BE2C (cell line): ENCODE measurements at regions not wholly inside any gene's neighbourhood (a gene's known extent, or its start where the extent isn't known, plus 50 kb on each side); places are given as distances from the start of the nearest gene placed in this dataset.

Experiments
- DNase-seq: peaks from one replicate; pipeline ENCODE4 v3.0.0-alpha.2; 2020
- H3K27me3 ChIP-seq: fragments of 250-450 bp; sonication (Bioruptor Pico); 2 replicates; pipeline ENCODE4 v1.5.1; 2020; ENCODE audit warnings: mild to moderate bottlenecking
- H3K36me3 ChIP-seq: fragments of 250-450 bp; sonication (Bioruptor Pico); 2 replicates; pipeline ENCODE4 v1.5.1; 2020; ENCODE audit warnings: mild to moderate bottlenecking
- H3K4me1 ChIP-seq: fragments of 250-450 bp; sonication (Bioruptor Pico); 2 replicates; pipeline ENCODE4 v1.5.1; 2020
- H3K4me3 ChIP-seq: 2 replicates; pipeline ENCODE4 v1.5.1; 2011; ENCODE audit warnings: low read depth, low read length
- H3K9me3 ChIP-seq: fragments of 250-450 bp; sonication (Bioruptor Pico); 2 replicates; pipeline ENCODE4 v1.5.1; 2020
- CTCF ChIP-seq: IDR thresholded peaks from 2 replicates; pipeline ENCODE4 v1.5.1; 2012; ENCODE audit warnings: mild to moderate bottlenecking, low read depth, low read length

- Histone ChIP-seq H3K4me3 (no peak overlapping the region), H3K36me3 (no peaks in the 10 kb centered on the region), H3K27me3 (no peaks in the 10 kb centered on the region), H3K4me1 (no peaks in the 10 kb centered on the region; the same call in 1 of the 2 replicates), H3K9me3 (no peaks in the 10 kb centered on the region)
- TF ChIP-seq CTCF = no peak
- no peak for DNase-seq
Observed at GRCh38 chr2:175373729-175374128, 192.2 kb upstream of the ATP5MC3 start.

- TF ChIP-seq CTCF = no peak
Observed at GRCh38 chr2:175372704-175373701, 191.5 kb upstream of the ATP5MC3 start.

GRCh38 chr2:175371378-175371777, 189.9 kb upstream of the ATP5MC3 start:
- Histone ChIP-seq H3K9me3 (no peaks in the 10 kb centered on the region), H3K27me3 (no peaks in the 10 kb centered on the region), H3K4me1 (no peaks in the 10 kb centered on the region; the same call in 1 of the 2 replicates), H3K36me3 (no peaks in the 10 kb centered on the region), H3K4me3 (no peak overlapping the region)
- TF ChIP-seq CTCF = no peak
- no peak for DNase-seq

More at GRCh38 chr2:175372704-175373701, 191.5 kb upstream of the ATP5MC3 start:
- Histone ChIP-seq H3K4me3 (no peak overlapping the region), H3K36me3 (no peaks in the 10 kb centered on the region), H3K4me1 (no peaks in the 10 kb centered on the region; the same call in 1 of the 2 replicates), H3K27me3 (no peaks in the 10 kb centered on the region), H3K9me3 (no peaks in the 10 kb centered on the region)
- DNase-seq = no peak

- no peaks in the 10 kb centered on the region; the same call in 1 of the 2 replicates for H3K4me1 ChIP-seq
- H3K36me3 ChIP-seq = no peaks in the 10 kb centered on the region
- no peak overlapping the region for H3K4me3 ChIP-seq
- TF ChIP-seq CTCF = peak; percentile 80
- no peaks in the 10 kb centered on the region for H3K9me3 ChIP-seq
- peak; percentile 39 for DNase-seq
- no peaks in the 10 kb centered on the region for H3K27me3 ChIP-seq
Observed at GRCh38 chr2:175366815-175367214, 185.3 kb upstream of the ATP5MC3 start.

- Histone ChIP-seq H3K27me3 (no peaks in the 10 kb centered on the region), H3K4me3 (no peak overlapping the region), H3K9me3 (no peaks in the 10 kb centered on the region), H3K4me1 (no peaks in the 10 kb centered on the region), H3K36me3 (no peaks in the 10 kb centered on the region)
- no peak for TF ChIP-seq CTCF
- DNase-seq = no peak
Observed at GRCh38 chr2:175363699-175364098, 182.2 kb upstream of the ATP5MC3 start.

GRCh38 chr2:175362331-175362730, 180.8 kb upstream of the ATP5MC3 start:
- no peak for DNase-seq
- TF ChIP-seq CTCF = no peak
- Histone ChIP-seq H3K36me3 (no peaks in the 10 kb centered on the region), H3K9me3 (no peaks in the 10 kb centered on the region), H3K4me3 (no peak overlapping the region), H3K27me3 (no peaks in the 10 kb centered on the region), H3K4me1 (no peaks in the 10 kb centered on the region)
